SK-N-SH treated with all-trans-retinoic acid at 6 μM for 48 hours (cell line): ENCODE measurements at regions not wholly inside any gene's neighbourhood (a gene's known extent, or its start where the extent isn't known, plus 50 kb on each side); places are given as distances from the start of the nearest gene placed in this dataset.
"Not testable (repeated sequence)": the region's sequence is repeated elsewhere in the genome, so short reads cannot be mapped to it uniquely, and the experiment has no call there.

ENCODE experiments used
- ARNTL ChIP-seq: fragments of 450-650 bp; formaldehyde crosslinking; IDR thresholded peaks from 2 replicates; pipeline ENCODE4 v1.5.0; 2020; ENCODE audit warnings: low read depth, mild to moderate bottlenecking, moderate library complexity, borderline replicate concordance
- BACH2 ChIP-seq: fragments of 250-450 bp; sonication (Bioruptor Pico); IDR thresholded peaks from 2 replicates; pipeline ENCODE4 v1.9.0; 2021; ENCODE audit warnings: mild to moderate bottlenecking, borderline replicate concordance
- CREB5 ChIP-seq: fragments of 250-450 bp; sonication (Bioruptor Pico); IDR thresholded peaks from 2 replicates; pipeline ENCODE4 v1.5.1; 2020; ENCODE audit warnings: low read depth, mild to moderate bottlenecking, moderate library complexity
- CSDC2 ChIP-seq: fragments of 250-450 bp; sonication (Bioruptor Pico); IDR thresholded peaks from 2 replicates; pipeline ENCODE4 v1.5.0; 2020; ENCODE audit warnings: mild to moderate bottlenecking, moderate library complexity
- ISL1 ChIP-seq: fragments of 250-450 bp; sonication (Bioruptor Pico); IDR thresholded peaks from 2 replicates; pipeline ENCODE4 v2.1.2; 2022; ENCODE audit warnings: mild to moderate bottlenecking, moderate library complexity
- RARB ChIP-seq: fragments of 250-450 bp; sonication (Bioruptor Pico); IDR thresholded peaks from 2 replicates; pipeline ENCODE4 v1.8.0; 2021; ENCODE audit warnings: mild to moderate bottlenecking, moderate library complexity
- SNAI2 ChIP-seq: fragments of 250-450 bp; sonication (Bioruptor Pico); IDR thresholded peaks from 2 replicates; pipeline ENCODE4 v1.5.0; 2020; ENCODE audit warnings: mild to moderate bottlenecking, moderate library complexity
- ZFP3 ChIP-seq: fragments of 250-450 bp; sonication (Bioruptor Pico); IDR thresholded peaks from 2 replicates; pipeline ENCODE4 v1.5.0; 2020; ENCODE audit warnings: mild to moderate bottlenecking, moderate library complexity
- ZFP30 ChIP-seq: fragments of 450-650 bp; formaldehyde crosslinking; IDR thresholded peaks from 2 replicates; pipeline ENCODE4 v1.5.0; 2022; ENCODE audit warnings: mild to moderate bottlenecking, moderate library complexity
- ZNF565 ChIP-seq: fragments of 450-650 bp; formaldehyde crosslinking; conservative IDR thresholded peaks from 2 replicates; pipeline ENCODE4 v1.5.0; 2020; ENCODE audit warnings: low read depth, mild to moderate bottlenecking, moderate library complexity
- ZNF70 ChIP-seq: fragments of 450-650 bp; formaldehyde crosslinking; IDR thresholded peaks from 2 replicates; pipeline ENCODE4 v1.5.0; 2020; ENCODE audit warnings: mild to moderate bottlenecking, moderate library complexity
- TF ChIP-seq, protein P1 (sequence below): fragments of 250-450 bp; sonication (Bioruptor Pico); IDR thresholded peaks from 2 replicates; pipeline ENCODE4 v1.8.0; 2020; ENCODE audit warnings: mild to moderate bottlenecking, moderate library complexity, borderline replicate concordance
- TF ChIP-seq, protein P2 (sequence below): fragments of 250-450 bp; sonication (Bioruptor Pico); IDR thresholded peaks from 2 replicates; pipeline ENCODE4 v1.5.1; 2021; ENCODE audit warnings: mild to moderate bottlenecking, moderate library complexity

- not testable (repeated sequence) for TF ChIP-seq ZFP30 (CRISPR knock-in tag); CSDC2; SNAI2 (CRISPR knock-in tag); ZNF70 (CRISPR knock-in tag); ZNF565; ARNTL; ZFP3; BACH2; RARB (CRISPR knock-in tag); CREB5 (CRISPR knock-in tag); ISL1 (CRISPR knock-in tag)
- TF ChIP-seq, protein P1, sequence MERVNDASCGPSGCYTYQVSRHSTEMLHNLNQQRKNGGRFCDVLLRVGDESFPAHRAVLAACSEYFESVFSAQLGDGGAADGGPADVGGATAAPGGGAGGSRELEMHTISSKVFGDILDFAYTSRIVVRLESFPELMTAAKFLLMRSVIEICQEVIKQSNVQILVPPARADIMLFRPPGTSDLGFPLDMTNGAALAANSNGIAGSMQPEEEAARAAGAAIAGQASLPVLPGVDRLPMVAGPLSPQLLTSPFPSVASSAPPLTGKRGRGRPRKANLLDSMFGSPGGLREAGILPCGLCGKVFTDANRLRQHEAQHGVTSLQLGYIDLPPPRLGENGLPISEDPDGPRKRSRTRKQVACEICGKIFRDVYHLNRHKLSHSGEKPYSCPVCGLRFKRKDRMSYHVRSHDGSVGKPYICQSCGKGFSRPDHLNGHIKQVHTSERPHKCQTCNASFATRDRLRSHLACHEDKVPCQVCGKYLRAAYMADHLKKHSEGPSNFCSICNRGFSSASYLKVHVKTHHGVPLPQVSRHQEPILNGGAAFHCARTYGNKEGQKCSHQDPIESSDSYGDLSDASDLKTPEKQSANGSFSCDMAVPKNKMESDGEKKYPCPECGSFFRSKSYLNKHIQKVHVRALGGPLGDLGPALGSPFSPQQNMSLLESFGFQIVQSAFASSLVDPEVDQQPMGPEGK (CRISPR knock-in tag) = not testable (repeated sequence)
- TF ChIP-seq, protein P2, sequence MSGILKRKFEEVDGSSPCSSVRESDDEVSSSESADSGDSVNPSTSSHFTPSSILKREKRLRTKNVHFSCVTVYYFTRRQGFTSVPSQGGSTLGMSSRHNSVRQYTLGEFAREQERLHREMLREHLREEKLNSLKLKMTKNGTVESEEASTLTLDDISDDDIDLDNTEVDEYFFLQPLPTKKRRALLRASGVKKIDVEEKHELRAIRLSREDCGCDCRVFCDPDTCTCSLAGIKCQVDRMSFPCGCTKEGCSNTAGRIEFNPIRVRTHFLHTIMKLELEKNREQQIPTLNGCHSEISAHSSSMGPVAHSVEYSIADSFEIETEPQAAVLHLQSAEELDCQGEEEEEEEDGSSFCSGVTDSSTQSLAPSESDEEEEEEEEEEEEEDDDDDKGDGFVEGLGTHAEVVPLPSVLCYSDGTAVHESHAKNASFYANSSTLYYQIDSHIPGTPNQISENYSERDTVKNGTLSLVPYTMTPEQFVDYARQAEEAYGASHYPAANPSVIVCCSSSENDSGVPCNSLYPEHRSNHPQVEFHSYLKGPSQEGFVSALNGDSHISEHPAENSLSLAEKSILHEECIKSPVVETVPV (CRISPR knock-in tag) = not testable (repeated sequence)
Observed at GRCh38 chr3:77756397-77756975, 716.6 kb downstream of the ROBO2 start.
